ENCODE measurements at regions not wholly inside any gene's neighbourhood (a gene's known extent, or its start where the extent isn't known, plus 50 kb on each side); places are given as distances from the start of the nearest gene placed in this dataset.

- Mint-ChIP-seq H3K27me3 (ENCODE audit: low read depth) (peaks cover 20% of the 10 kb centered on the region), H3K36me3 (ENCODE audit: low read depth) (no peaks in the 10 kb centered on the region), H3K4me3 (no peak overlapping the region), H3K4me1 (peaks cover 10% of the 10 kb centered on the region), H3K27ac (ENCODE audit: unreplicated experiment) (no peak overlapping the region), H3K9me3 (peaks cover 4% of the 10 kb centered on the region)
- no peak for TF ChIP-seq CTCF (conservative IDR thresholded peaks at IDR 0.05)
- DNase-seq (ENCODE audit: low read depth, low spot score): no peak
Observed at GRCh38 chr7:156158213-156158612, 345.9 kb upstream of the SHH start.

- Mint-ChIP-seq H3K9me3 (peaks cover 4% of the 10 kb centered on the region), H3K4me1 (peaks cover 10% of the 10 kb centered on the region), H3K4me3 (no peak overlapping the region), H3K27me3 (ENCODE audit: low read depth) (peaks cover 13% of the 10 kb centered on the region), H3K27ac (ENCODE audit: unreplicated experiment) (no peak overlapping the region), H3K36me3 (ENCODE audit: low read depth) (no peaks in the 10 kb centered on the region)
- TF ChIP-seq CTCF (conservative IDR thresholded peaks at IDR 0.05): no peak
- DNase-seq (ENCODE audit: low read depth, low spot score): no peak
Observed at GRCh38 chr7:156157409-156158012, 345.2 kb upstream of the SHH start.

GRCh38 chr7:156156734-156157408 is 344.6 kb upstream of the SHH start:
- no peak overlapping the region for H3K4me3 Mint-ChIP-seq
- H3K9me3 Mint-ChIP-seq: peaks cover 4% of the 10 kb centered on the region
- no peaks in the 10 kb centered on the region for H3K36me3 Mint-ChIP-seq (ENCODE audit: low read depth)
- peaks cover 10% of the 10 kb centered on the region for H3K4me1 Mint-ChIP-seq
- H3K27me3 Mint-ChIP-seq (ENCODE audit: low read depth): peaks cover 13% of the 10 kb centered on the region
- peak; percentile 58 for TF ChIP-seq CTCF (conservative IDR thresholded peaks at IDR 0.05)
- no peak overlapping the region for H3K27ac Mint-ChIP-seq (ENCODE audit: unreplicated experiment)
- peak; percentile 52 for DNase-seq (ENCODE audit: low read depth, low spot score)

- Mint-ChIP-seq H3K4me3 (no peak overlapping the region), H3K9me3 (peaks cover 4% of the 10 kb centered on the region), H3K27ac (ENCODE audit: unreplicated experiment) (no peak overlapping the region)
Observed at GRCh38 chr7:156155988-156156733, 343.9 kb upstream of the SHH start.

GRCh38 chr7:156153590-156153989 is 341.3 kb upstream of the SHH start:
- no peak for DNase-seq (ENCODE audit: low read depth, low spot score)
- no peaks in the 10 kb centered on the region for H3K36me3 Mint-ChIP-seq (ENCODE audit: low read depth)
- no peak overlapping the region for H3K4me3 Mint-ChIP-seq
- no peak overlapping the region for H3K27ac Mint-ChIP-seq (ENCODE audit: unreplicated experiment)
- peaks cover 15% of the 10 kb centered on the region for H3K27me3 Mint-ChIP-seq (ENCODE audit: low read depth)
- no peaks in the 10 kb centered on the region for H3K9me3 Mint-ChIP-seq
- peaks cover 5% of the 10 kb centered on the region for H3K4me1 Mint-ChIP-seq
- no peak for TF ChIP-seq CTCF (conservative IDR thresholded peaks at IDR 0.05)

More at GRCh38 chr7:156155988-156156733, 343.9 kb upstream of the SHH start:
- TF ChIP-seq CTCF (conservative IDR thresholded peaks at IDR 0.05): no peak
- Mint-ChIP-seq H3K4me1 (peaks cover 10% of the 10 kb centered on the region), H3K36me3 (ENCODE audit: low read depth) (no peaks in the 10 kb centered on the region), H3K27me3 (ENCODE audit: low read depth) (peaks cover 18% of the 10 kb centered on the region)
- no peak for DNase-seq (ENCODE audit: low read depth, low spot score)
